K562 (cell line): ENCODE measurements at regions not wholly inside any gene's neighbourhood (a gene's known extent, or its start where the extent isn't known, plus 50 kb on each side); places are given as distances from the start of the nearest gene placed in this dataset.

Source experiments
- ATAC-seq: fragments of 200-7000 bp; cut with Tn5 transposase; 3 replicates; pipeline ENCODE4 v1.9.1; 2020; ENCODE audit warnings: moderate library complexity
- BruUV-seq: library from RNA; stranded (reverse); fragments of 400-500 nt; replicated peaks from 2 replicates; lab custom pipeline; 2021; lab: Mats Ljungman, UMichigan
- CTCF ChIA-PET: fragments of 300-600 bp; formaldehyde crosslinking; extraction: SDS; loops from one replicate; lab custom pipeline; 2021; ENCODE audit warnings: low intra/inter-chr PET ratio; lab: Yijun Ruan, JAX
- POLR2A ChIA-PET: fragments of 300-600, 350-650 bp; sonication (Branson Sonifier 250); formaldehyde crosslinking; extraction: SDS; loops from one replicate; lab custom pipeline; 2021; ENCODE audit warnings: antibody characterized with exemption, inconsistent platforms; lab: Yijun Ruan, JAX
- DNase-seq, 4 experiments: peaks; one replicate each; pipeline versions ENCODE4 v3.0.0 to v3.0.0-alpha.2; 2011 to 2018; ENCODE audit warnings: low spot score in 3 of 4, mixed read lengths in 3 of 4; ENCODE audit errors: extremely low read depth in 1 of 4
- FAIRE-seq: peaks from 2 replicates; lab custom pipeline; 2011; peaks lifted over from hg19 to GRCh38; lab: Jason Lieb, UNC
- H2AFZ ChIP-seq: 2 replicates; pipeline ENCODE4 v1.6.0; 2011; ENCODE audit warnings: low read depth, low read length, control low read depth, inconsistent platforms
- H3K27ac ChIP-seq: fragments of 200-600 bp; 3 replicates; pipeline ENCODE4 v1.8.0; 2011; ENCODE audit warnings: low read depth, mild to moderate bottlenecking, control low read depth, inconsistent platforms, low read length, moderate library complexity, mixed read lengths; ENCODE audit errors: extremely low read depth
- H3K27me3 ChIP-seq, 2 experiments: fragments of 300-600 bp in 1 of 2; 2 replicates in 1 of 2; 3 replicates in 1 of 2; pipeline versions ENCODE4 v1.6.0 to v1.8.0; 2011; ENCODE audit warnings: inconsistent platforms in 2 of 2, low read length in 2 of 2, mild to moderate bottlenecking in 1 of 2, mixed read lengths in 1 of 2, moderate library complexity in 1 of 2; ENCODE audit not compliant: control insufficient read depth in 2 of 2, insufficient read depth in 2 of 2
- H3K36me3 ChIP-seq: fragments of 300-600 bp; 3 replicates; pipeline ENCODE4 v1.8.0; 2011; ENCODE audit warnings: mild to moderate bottlenecking, low read length, inconsistent platforms; ENCODE audit not compliant: control insufficient read depth, insufficient read depth
- H3K4me1 ChIP-seq, 2 experiments: fragments of 200-600 bp in 1 of 2; replicated peaks in 1 of 2; 2 replicates in 1 of 2; 3 replicates in 1 of 2; pipeline versions ENCODE4 v1.5.1 to v1.8.0; 2011; ENCODE audit warnings: inconsistent platforms in 2 of 2, low read length in 2 of 2, mild to moderate bottlenecking in 1 of 2, mixed read lengths in 1 of 2, moderate library complexity in 1 of 2; ENCODE audit not compliant: control insufficient read depth in 2 of 2, insufficient read depth in 2 of 2
- H3K4me2 ChIP-seq: 2 replicates; pipeline ENCODE4 v1.6.1; 2011; ENCODE audit warnings: low read length, control low read depth, inconsistent platforms, mixed read lengths; ENCODE audit not compliant: insufficient read depth
- H3K4me3 ChIP-seq: fragments of 200-600 bp; sonication (generic), shearing (Covaris generic); 2 replicates; pipeline ENCODE4 v1.5.1; 2016; ENCODE audit warnings: control low read depth, inconsistent platforms
- H3K79me2 ChIP-seq: fragments of 200-600 bp; 3 replicates; pipeline ENCODE4 v1.8.0; 2011; ENCODE audit warnings: low read length, inconsistent platforms; ENCODE audit not compliant: control insufficient read depth, insufficient read depth
- H3K9ac ChIP-seq, 2 experiments: 2 replicates each; pipeline versions ENCODE4 v1.6.0 to v1.6.1; 2011; ENCODE audit warnings: low read depth in 2 of 2, low read length in 2 of 2, control low read depth in 1 of 2, inconsistent platforms in 1 of 2, mild to moderate bottlenecking in 1 of 2, mixed read lengths in 1 of 2; ENCODE audit not compliant: insufficient read depth in 1 of 2
- H3K9me1 ChIP-seq: one replicate; pipeline ENCODE4 v1.6.0; 2011; ENCODE audit warnings: inconsistent platforms, mild to moderate bottlenecking, low read length, moderate library complexity; ENCODE audit not compliant: control insufficient read depth, insufficient read depth
- H3K9me3 ChIP-seq: replicated peaks from 2 replicates; pipeline ENCODE4 v1.5.1; 2011; ENCODE audit warnings: low read depth, low read length, inconsistent platforms; ENCODE audit not compliant: control insufficient read depth, insufficient read depth
- H4K20me1 ChIP-seq: replicated peaks from 2 replicates; pipeline ENCODE4 v1.6.1; 2011; ENCODE audit warnings: low read length, inconsistent platforms, mixed read lengths; ENCODE audit not compliant: control insufficient read depth, insufficient read depth
- ARID2 ChIP-seq: fragments of 450-650 bp; IDR thresholded peaks from 2 replicates; pipeline ENCODE4 v1.6.1; 2017; ENCODE audit warnings: antibody characterized with exemption, mild to moderate bottlenecking
- ATF7 ChIP-seq: fragments of 450-650 bp; IDR thresholded peaks from 2 replicates; pipeline ENCODE4 v1.7.1; 2014; ENCODE audit warnings: mild to moderate bottlenecking, moderate library complexity
- E2F4 ChIP-seq: sonication (generic); formaldehyde crosslinking; IDR thresholded peaks from 2 replicates; pipeline ENCODE4 v1.8.0; 2022; ENCODE audit warnings: mild to moderate bottlenecking, low read depth, missing genetic modification reagents
- ETV1 ChIP-seq: fragments of 450-650 bp; conservative IDR thresholded peaks from 2 replicates; pipeline ENCODE4 v1.6.1; 2016; ENCODE audit warnings: missing genetic modification characterization, control low read depth, low read depth, missing compliant biosample characterization
- FIP1L1 ChIP-seq: fragments of 200-400 bp; formaldehyde crosslinking; IDR thresholded peaks from 2 replicates; pipeline ENCODE4 v1.6.1; 2018; ENCODE audit warnings: mild to moderate bottlenecking, low read depth, low read length; ENCODE audit not compliant: poor library complexity, severe bottlenecking
- KDM4B ChIP-seq, 2 experiments: fragments of 450-650 bp in 1 of 2; sonication (generic) in 1 of 2; IDR thresholded peaks; 2 replicates each; pipeline ENCODE4 v1.6.1; 2016 to 2017; ENCODE audit warnings: borderline replicate concordance in 2 of 2, antibody characterized with exemption in 1 of 2, low read depth in 1 of 2, mild to moderate bottlenecking in 1 of 2
- NUFIP1 ChIP-seq: fragments of 450-650 bp; IDR thresholded peaks from 2 replicates; pipeline ENCODE4 v1.6.1; 2018; ENCODE audit not compliant: partially characterized antibody
- PHF21A ChIP-seq: fragments of 450-650 bp; IDR thresholded peaks from 2 replicates; pipeline ENCODE4 v1.6.1; 2017; ENCODE audit warnings: low read depth, borderline replicate concordance
- RNF2 ChIP-seq: sonication (generic); IDR thresholded peaks from 2 replicates; pipeline ENCODE4 v1.6.1; 2016
- SAFB ChIP-seq: fragments of 200-400 bp; formaldehyde crosslinking; IDR thresholded peaks from 2 replicates; pipeline ENCODE4 v1.6.1; 2017; ENCODE audit warnings: low read depth, low read length, borderline replicate concordance
- SRSF1 ChIP-seq: fragments of 200-400 bp; formaldehyde crosslinking; IDR thresholded peaks from 2 replicates; pipeline ENCODE4 v1.6.1; 2017; ENCODE audit warnings: mild to moderate bottlenecking, low read depth, low read length, moderate library complexity
- STAG1 ChIP-seq: sonication (generic); formaldehyde crosslinking; IDR thresholded peaks from 2 replicates; pipeline ENCODE4 v1.5.0; 2020; ENCODE audit warnings: missing genetic modification reagents, borderline replicate concordance
- TCF3 ChIP-seq: sonication (generic); formaldehyde crosslinking; IDR thresholded peaks from 2 replicates; pipeline ENCODE4 v1.4.0; 2020; ENCODE audit warnings: mild to moderate bottlenecking, missing genetic modification reagents
- ZNF232 ChIP-seq: sonication (generic); formaldehyde crosslinking; IDR thresholded peaks from 2 replicates; pipeline ENCODE4 v1.8.0; 2022; ENCODE audit warnings: mild to moderate bottlenecking, missing genetic modification reagents
- ZNF280A ChIP-seq: fragments of 450-650 bp; IDR thresholded peaks from 2 replicates; pipeline ENCODE4 v1.6.1; 2018; ENCODE audit warnings: mild to moderate bottlenecking, low read depth; ENCODE audit not compliant: partially characterized antibody
- ZNF583 ChIP-seq: fragments of 250-450 bp; sonication (Bioruptor Pico); IDR thresholded peaks from 2 replicates; pipeline ENCODE4 v1.4.0; 2020
- ZNF639 ChIP-seq, 2 experiments: fragments of 200-800 bp in 1 of 2; sonication (Bioruptor generic) in 1 of 2; sonication (generic) in 1 of 2; formaldehyde crosslinking in 1 of 2; IDR thresholded peaks in 1 of 2; conservative IDR thresholded peaks in 1 of 2; 2 replicates each; pipeline versions ENCODE4 v1.5.0 to v1.6.1; 2016 to 2020; ENCODE audit warnings: missing compliant biosample characterization in 1 of 2, missing genetic modification characterization in 1 of 2, missing genetic modification reagents in 1 of 2
- WGBS: fragments of 100-300 bp; shearing (Covaris generic); methylation state at CpG from one replicate; pipeline ENCODE4 v1.1.6; 2016; ENCODE audit warnings: low coverage, mixed read lengths; ENCODE audit not compliant: insufficient coverage; ENCODE audit errors: missing lambda C conversion rate; 5-methylcytosine and 5-hydroxymethylcytosine counted together
- in situ Hi-C: fragments of 300-500 bp; cut with MboI; formaldehyde crosslinking; loops from 4 replicates; pipeline ENCODE4 v1.15.0; 2018; ENCODE audit warnings: inconsistent platforms, mixed read lengths
- intact Hi-C: fragments of 100-400 bp; cut with micrococcal nuclease; formaldehyde crosslinking; loops from 2 replicates; pipeline ENCODE4 v1.14.2; 2022

- TF ChIP-seq ZNF639 (CRISPR knock-in tag; conservative IDR thresholded peaks at IDR 0.05 in 1 of 2, IDR thresholded peaks at IDR 0.05 in 1 of 2) = no peak
- TF ChIP-seq ETV1 (tag) = no peak
- TF ChIP-seq PHF21A = no peak
- TF ChIP-seq STAG1 (CRISPR knock-in tag) = no peak
Measured at GRCh38 chr6:14406614-14407331, 289.2 kb downstream of the CD83 start (continued).

GRCh38 chr6:14408446-14408845 lies 290.9 kb downstream of the CD83 start:
- TF ChIP-seq FIP1L1 = no peak
- no peak for TF ChIP-seq KDM4B (IDR thresholded peaks at IDR 0.05; ENCODE audit: borderline replicate concordance in 2 of 2, low read depth in 1 of 2)
- no peak for TF ChIP-seq E2F4
- TF ChIP-seq ZNF583 (CRISPR knock-in tag) = no peak
- no peak for TF ChIP-seq RNF2
- no peak for TF ChIP-seq ATF7
- TF ChIP-seq SAFB = no peak
- no peak for TF ChIP-seq NUFIP1
- no peak for TF ChIP-seq SRSF1
- no peak for TF ChIP-seq ARID2
- no peak for TF ChIP-seq ZNF280A
- no peak for TF ChIP-seq ZNF232 (CRISPR knock-in tag)
- TF ChIP-seq TCF3 (CRISPR knock-in tag) = no peak
- TF ChIP-seq, all 486 proteins: peak for 0
- Histone ChIP-seq H3K4me1 (no peaks in the 10 kb centered on the region), H3K27ac (no peak overlapping the region), H4K20me1 (no peaks in the 10 kb centered on the region), H3K9me1 (no peaks in the 10 kb centered on the region), H3K79me2 (no peaks in the 10 kb centered on the region), H3K4me2 (no peak overlapping the region), H3K9ac (no peak overlapping the region), H3K36me3 (no peaks in the 10 kb centered on the region), H3K4me3 (no peak overlapping the region), H3K27me3 (no peaks in the 10 kb centered on the region), H2AFZ (no peak overlapping the region), H3K9me3 (no peaks in the 10 kb centered on the region)
- ChIA-PET POLR2A (no interaction called here), CTCF (no interaction called here)
- no peak for ATAC-seq
- intact Hi-C loops (no loop called here), in situ Hi-C loops (no loop called here)
- no TSS peak for BruUV-seq
- FAIRE-seq = no peak
- 33% methylated on average over 4 of the region's 4 CpGs for WGBS
- no peak for DNase-seq
